OCI-LY1 (cell line): ENCODE measurements at regions not wholly inside any gene's neighbourhood (a gene's known extent, or its start where the extent isn't known, plus 50 kb on each side); places are given as distances from the start of the nearest gene placed in this dataset.

Source experiments
- H2AFZ ChIP-seq: fragments of 200-600 bp; sonication (generic), shearing (Covaris generic); 2 replicates; pipeline ENCODE4 v1.6.0; 2014; ENCODE audit warnings: antibody characterized with exemption, mild to moderate bottlenecking, low read length
- H3F3A ChIP-seq: fragments of 200-600 bp; sonication (generic), shearing (Covaris generic); 2 replicates; pipeline ENCODE4 v1.6.0; 2014; ENCODE audit warnings: mild to moderate bottlenecking, antibody characterized with exemption, low read length, moderate library complexity; ENCODE audit not compliant: insufficient read depth
- H3K27ac ChIP-seq: fragments of 200-600 bp; sonication (generic); 2 replicates; pipeline ENCODE4 v1.5.1; 2014; ENCODE audit warnings: low read length, mixed run types, mild to moderate bottlenecking, low read depth; ENCODE audit not compliant: poor library complexity, severe bottlenecking
- H3K27me3 ChIP-seq: fragments of 200-600 bp; sonication (generic); 2 replicates; pipeline ENCODE4 v1.6.0; 2014; ENCODE audit warnings: antibody characterized with exemption, mild to moderate bottlenecking, low read length, moderate library complexity; ENCODE audit not compliant: insufficient read depth
- H3K36me3 ChIP-seq: fragments of 200-600 bp; sonication (generic); 2 replicates; pipeline ENCODE4 v1.6.1; 2014; ENCODE audit warnings: mild to moderate bottlenecking, antibody characterized with exemption, low read length, moderate library complexity, mixed read lengths; ENCODE audit not compliant: insufficient read depth
- H3K4me1 ChIP-seq: fragments of 200-600 bp; sonication (generic); 2 replicates; pipeline ENCODE4 v1.5.1; 2014; ENCODE audit warnings: mild to moderate bottlenecking, low read length, moderate library complexity; ENCODE audit not compliant: insufficient read depth, severe bottlenecking
- H3K4me2 ChIP-seq: fragments of 200-600 bp; sonication (generic), shearing (Covaris generic); 2 replicates; pipeline ENCODE4 v1.6.1; 2014; ENCODE audit warnings: low read length
- H3K4me3 ChIP-seq: fragments of 200-600 bp; sonication (generic); 2 replicates; pipeline ENCODE4 v1.5.1; 2014; ENCODE audit warnings: low read length, low read depth, mild to moderate bottlenecking, mixed read lengths; ENCODE audit not compliant: poor library complexity, severe bottlenecking
- H3K79me2 ChIP-seq: fragments of 200-600 bp; shearing (Covaris generic); 2 replicates; pipeline ENCODE4 v1.6.1; 2016; ENCODE audit warnings: mixed run types, low read length, mixed read lengths; ENCODE audit not compliant: insufficient read depth
- H3K9ac ChIP-seq: fragments of 200-600 bp; sonication (generic), shearing (Covaris generic); 2 replicates; pipeline ENCODE4 v1.6.1; 2014; ENCODE audit warnings: mild to moderate bottlenecking, low read length, mixed read lengths
- H3K9me2 ChIP-seq: fragments of 200-600 bp; sonication (generic), shearing (Covaris generic); 2 replicates; pipeline ENCODE4 v1.6.1; 2014; ENCODE audit warnings: low read depth, mild to moderate bottlenecking, low read length, mixed read lengths
- H3K9me3 ChIP-seq: fragments of 200-600 bp; shearing (Covaris generic); 2 replicates; pipeline ENCODE4 v1.6.1; 2014; ENCODE audit warnings: low read length, mixed read lengths
- H4K20me1 ChIP-seq: fragments of 200-600 bp; sonication (generic), shearing (Covaris generic); 2 replicates; pipeline ENCODE4 v1.6.0; 2016; ENCODE audit warnings: mild to moderate bottlenecking, low read length; ENCODE audit not compliant: insufficient read depth
- CTCF ChIP-seq: fragments of 200-600 bp; sonication (generic), shearing (Covaris generic); IDR thresholded peaks from 2 replicates; pipeline ENCODE4 v1.5.1; 2017; ENCODE audit warnings: mild to moderate bottlenecking, antibody characterized with exemption, low read length, moderate library complexity, mixed read lengths
- EZH2 ChIP-seq: fragments of 200-600 bp; sonication (generic), shearing (Covaris generic); IDR thresholded peaks from 2 replicates; pipeline ENCODE4 v1.8.0; 2017; ENCODE audit warnings: borderline replicate concordance, mixed run types, mild to moderate bottlenecking, antibody characterized with exemption, low read length, moderate library complexity, mixed read lengths

GRCh38 chr1:224486801-224487583 is 52.4 kb upstream of the WDR26 start:
- Histone ChIP-seq H2AFZ (no peak overlapping the region), H3K27me3 (no peaks in the 10 kb centered on the region), H4K20me1 (no peaks in the 10 kb centered on the region), H3K36me3 (no peaks in the 10 kb centered on the region), H3F3A (no peaks in the 10 kb centered on the region), H3K4me2 (no peak overlapping the region), H3K79me2 (no peaks in the 10 kb centered on the region), H3K9ac (no peak overlapping the region), H3K9me3 (no peaks in the 10 kb centered on the region), H3K4me3 (no peak overlapping the region), H3K4me1 (no peaks in the 10 kb centered on the region), H3K27ac (no peak overlapping the region), H3K9me2 (no peaks in the 10 kb centered on the region)
- TF ChIP-seq EZH2, result no peak
- TF ChIP-seq CTCF, result no peak

- no peak overlapping the region for H3K4me2 ChIP-seq
- no peaks in the 10 kb centered on the region for H3K36me3 ChIP-seq
- H3K4me3 ChIP-seq, result no peak overlapping the region
- no peak overlapping the region for H2AFZ ChIP-seq
- no peaks in the 10 kb centered on the region for H3K9me3 ChIP-seq
- H3K9me2 ChIP-seq, result no peaks in the 10 kb centered on the region
- H3K27me3 ChIP-seq, result no peaks in the 10 kb centered on the region
- no peaks in the 10 kb centered on the region for H3K79me2 ChIP-seq
- no peaks in the 10 kb centered on the region for H3K4me1 ChIP-seq
- no peak overlapping the region for H3K27ac ChIP-seq
- H3K9ac ChIP-seq, result no peak overlapping the region
- TF ChIP-seq CTCF, result no peak
- no peak for TF ChIP-seq EZH2
- no peaks in the 10 kb centered on the region for H3F3A ChIP-seq
- H4K20me1 ChIP-seq, result no peaks in the 10 kb centered on the region
Observed at GRCh38 chr1:224488806-224489499, 54.4 kb upstream of the WDR26 start.

GRCh38 chr1:224489534-224490365 is 55.2 kb upstream of the WDR26 start:
- Histone ChIP-seq H3K36me3 (no peaks in the 10 kb centered on the region), H3K79me2 (no peaks in the 10 kb centered on the region), H3K9ac (no peak overlapping the region), H3F3A (no peaks in the 10 kb centered on the region), H2AFZ (no peak overlapping the region), H3K27me3 (no peaks in the 10 kb centered on the region), H3K4me3 (no peak overlapping the region), H3K9me2 (no peaks in the 10 kb centered on the region), H4K20me1 (no peaks in the 10 kb centered on the region), H3K4me2 (no peak overlapping the region), H3K9me3 (no peaks in the 10 kb centered on the region), H3K4me1 (no peaks in the 10 kb centered on the region), H3K27ac (no peak overlapping the region)
- TF ChIP-seq CTCF, result no peak
- no peak for TF ChIP-seq EZH2
